T-helper 1 cell treated with Interleukin-12 subunit alpha and Interleukin-12 subunit beta and Interleukin-4 antibody, amounts not matched to agents 30 μg/mL and 1 μg/mL, for 36 hours (primary cell): ENCODE measurements at regions not wholly inside any gene's neighbourhood (a gene's known extent, or its start where the extent isn't known, plus 50 kb on each side); places are given as distances from the start of the nearest gene placed in this dataset.

Experiments
- H3K27ac Mint-ChIP-seq: one replicate; pipeline ENCODE4 v1.8.0; 2021; ENCODE audit warnings: mild to moderate bottlenecking, mixed read lengths
- H3K27me3 Mint-ChIP-seq: one replicate; pipeline ENCODE4 v1.8.0; 2021; ENCODE audit warnings: low read depth, mixed read lengths
- H3K36me3 Mint-ChIP-seq: one replicate; pipeline ENCODE4 v1.8.0; 2021; ENCODE audit warnings: low read depth, mixed read lengths
- H3K4me1 Mint-ChIP-seq: one replicate; pipeline ENCODE4 v1.8.0; 2021; ENCODE audit warnings: low read depth, mixed read lengths
- H3K4me3 Mint-ChIP-seq: one replicate; pipeline ENCODE4 v1.8.0; 2021; ENCODE audit warnings: mild to moderate bottlenecking, moderate library complexity, mixed read lengths
- H3K9me3 Mint-ChIP-seq: one replicate; pipeline ENCODE4 v1.8.0; 2021; ENCODE audit warnings: mixed read lengths

- H3K4me1 Mint-ChIP-seq = no peaks in the 10 kb centered on the region
- no peak overlapping the region for H3K27ac Mint-ChIP-seq
- no peak overlapping the region for H3K4me3 Mint-ChIP-seq
- H3K27me3 Mint-ChIP-seq = peaks cover 3% of the 10 kb centered on the region
- H3K9me3 Mint-ChIP-seq = no peaks in the 10 kb centered on the region
- no peaks in the 10 kb centered on the region for H3K36me3 Mint-ChIP-seq
Observed at GRCh38 chr1:65486613-65487012, 66.1 kb downstream of the LEPR start.

- no peaks in the 10 kb centered on the region for H3K36me3 Mint-ChIP-seq
- no peaks in the 10 kb centered on the region for H3K9me3 Mint-ChIP-seq
- H3K27me3 Mint-ChIP-seq = peaks cover 3% of the 10 kb centered on the region
- H3K4me3 Mint-ChIP-seq = no peak overlapping the region
- no peaks in the 10 kb centered on the region for H3K4me1 Mint-ChIP-seq
- H3K27ac Mint-ChIP-seq = no peak overlapping the region
Observed at GRCh38 chr1:65489481-65489880, 69.0 kb downstream of the LEPR start.

GRCh38 chr1:65490231-65491009, 70.0 kb downstream of the LEPR start:
- no peaks in the 10 kb centered on the region for H3K27me3 Mint-ChIP-seq
- no peaks in the 10 kb centered on the region for H3K9me3 Mint-ChIP-seq
- H3K36me3 Mint-ChIP-seq = no peaks in the 10 kb centered on the region
- no peaks in the 10 kb centered on the region for H3K4me1 Mint-ChIP-seq
- no peak overlapping the region for H3K27ac Mint-ChIP-seq
- H3K4me3 Mint-ChIP-seq = no peak overlapping the region

GRCh38 chr1:65491472-65491871, 71.0 kb downstream of the LEPR start:
- H3K27me3 Mint-ChIP-seq = no peaks in the 10 kb centered on the region
- no peak overlapping the region for H3K4me3 Mint-ChIP-seq
- H3K36me3 Mint-ChIP-seq = no peaks in the 10 kb centered on the region
- no peak overlapping the region for H3K27ac Mint-ChIP-seq
- no peaks in the 10 kb centered on the region for H3K4me1 Mint-ChIP-seq
- no peaks in the 10 kb centered on the region for H3K9me3 Mint-ChIP-seq

GRCh38 chr1:65493802-65494201, 73.3 kb downstream of the LEPR start:
- Mint-ChIP-seq H3K27ac (no peak overlapping the region), H3K4me3 (no peak overlapping the region), H3K4me1 (no peaks in the 10 kb centered on the region), H3K9me3 (no peaks in the 10 kb centered on the region), H3K36me3 (no peaks in the 10 kb centered on the region), H3K27me3 (no peaks in the 10 kb centered on the region)

- Mint-ChIP-seq H3K4me1 (no peaks in the 10 kb centered on the region), H3K4me3 (no peak overlapping the region), H3K36me3 (no peaks in the 10 kb centered on the region), H3K27ac (no peak overlapping the region), H3K27me3 (no peaks in the 10 kb centered on the region), H3K9me3 (no peaks in the 10 kb centered on the region)
Observed at GRCh38 chr1:65494671-65495070, 74.2 kb downstream of the LEPR start.

GRCh38 chr1:65495137-65495536, 74.7 kb downstream of the LEPR start:
- Mint-ChIP-seq H3K4me1 (no peaks in the 10 kb centered on the region), H3K27ac (no peak overlapping the region), H3K4me3 (no peak overlapping the region), H3K36me3 (no peaks in the 10 kb centered on the region), H3K27me3 (no peaks in the 10 kb centered on the region), H3K9me3 (no peaks in the 10 kb centered on the region)

- no peak overlapping the region for H3K4me3 Mint-ChIP-seq
Observed at GRCh38 chr1:65497256-65497830, 76.9 kb downstream of the LEPR start.

GRCh38 chr1:65503427-65503826, 83.0 kb downstream of the LEPR start:
- Mint-ChIP-seq H3K9me3 (no peaks in the 10 kb centered on the region), H3K4me3 (no peak overlapping the region), H3K27ac (no peak overlapping the region), H3K4me1 (no peaks in the 10 kb centered on the region), H3K36me3 (no peaks in the 10 kb centered on the region), H3K27me3 (peaks cover 4% of the 10 kb centered on the region)

More at GRCh38 chr1:65497256-65497830, 76.9 kb downstream of the LEPR start:
- no peaks in the 10 kb centered on the region for H3K9me3 Mint-ChIP-seq
- H3K27ac Mint-ChIP-seq = no peak overlapping the region
- H3K4me1 Mint-ChIP-seq = no peaks in the 10 kb centered on the region
- no peaks in the 10 kb centered on the region for H3K36me3 Mint-ChIP-seq
- H3K27me3 Mint-ChIP-seq = no peaks in the 10 kb centered on the region

GRCh38 chr1:65504263-65504662, 83.8 kb downstream of the LEPR start:
- Mint-ChIP-seq H3K27me3 (peaks cover 10% of the 10 kb centered on the region), H3K4me1 (no peaks in the 10 kb centered on the region), H3K27ac (no peak overlapping the region), H3K4me3 (no peak overlapping the region), H3K9me3 (no peaks in the 10 kb centered on the region), H3K36me3 (no peaks in the 10 kb centered on the region)

- Mint-ChIP-seq H3K4me1 (no peaks in the 10 kb centered on the region), H3K4me3 (no peak overlapping the region), H3K9me3 (no peaks in the 10 kb centered on the region), H3K36me3 (no peaks in the 10 kb centered on the region), H3K27me3 (peaks cover 10% of the 10 kb centered on the region), H3K27ac (no peak overlapping the region)
Observed at GRCh38 chr1:65505547-65506300, 85.3 kb downstream of the LEPR start.

- Mint-ChIP-seq H3K27me3 (peaks cover 10% of the 10 kb centered on the region), H3K36me3 (no peaks in the 10 kb centered on the region), H3K27ac (no peak overlapping the region), H3K9me3 (no peaks in the 10 kb centered on the region), H3K4me3 (no peak overlapping the region), H3K4me1 (no peaks in the 10 kb centered on the region)
Observed at GRCh38 chr1:65508051-65508450, 87.6 kb downstream of the LEPR start.

- Mint-ChIP-seq H3K4me3 (no peak overlapping the region), H3K9me3 (no peaks in the 10 kb centered on the region), H3K27me3 (peaks cover 10% of the 10 kb centered on the region), H3K36me3 (no peaks in the 10 kb centered on the region), H3K4me1 (no peaks in the 10 kb centered on the region), H3K27ac (no peak overlapping the region)
Observed at GRCh38 chr1:65509912-65510680, 89.6 kb downstream of the LEPR start.

GRCh38 chr1:65510961-65511360, 90.5 kb downstream of the LEPR start:
- no peak overlapping the region for H3K4me3 Mint-ChIP-seq
- H3K36me3 Mint-ChIP-seq = no peaks in the 10 kb centered on the region
- H3K9me3 Mint-ChIP-seq = no peaks in the 10 kb centered on the region
- H3K27me3 Mint-ChIP-seq = peaks cover 10% of the 10 kb centered on the region
- H3K27ac Mint-ChIP-seq = no peak overlapping the region
- H3K4me1 Mint-ChIP-seq = no peaks in the 10 kb centered on the region
